Adrenal gland (tissue), 9 donors: ENCODE measurements at regions not wholly inside any gene's neighbourhood (a gene's known extent, or its start where the extent isn't known, plus 50 kb on each side); places are given as distances from the start of the nearest gene placed in this dataset.

Source experiments
- DNase-seq, 7 donors: peaks; one replicate each; pipeline ENCODE4 v3.0.0-alpha.2; 2019 to 2020
- H3K27ac ChIP-seq, 5 donors: fragments of 200-600 bp; sonication (generic) in 4 of 5; 1 replicate in 3 of 5; 2 replicates in 2 of 5; pipeline versions ENCODE4 v1.5.1 to v1.8.0; 2016 to 2020; ENCODE audit warnings: mild to moderate bottlenecking in 1 of 5
- H3K27me3 ChIP-seq: fragments of 200-600 bp; 2 replicates; pipeline ENCODE4 v1.8.0; 2021
- H3K36me3 ChIP-seq, 2 donors: fragments of 200-600 bp; replicated peaks in 1 of 2; 1 replicate in 1 of 2; 2 replicates in 1 of 2; pipeline versions ENCODE4 v1.5.1 to v1.8.0; 2018 to 2022
- H3K4me1 ChIP-seq, 2 donors: fragments of 200-600 bp; replicated peaks in 1 of 2; 1 replicate in 1 of 2; 2 replicates in 1 of 2; pipeline versions ENCODE4 v1.5.1 to v1.8.0; 2018 to 2021
- H3K4me3 ChIP-seq, 4 donors: fragments of 200-600 bp; sonication (generic) in 3 of 4; one replicate each; pipeline ENCODE4 v1.5.1; 2016 to 2018
- H3K9me3 ChIP-seq, 3 donors: fragments of 200-600 bp; sonication (generic) in 1 of 3; replicated peaks in 1 of 3; 1 replicate in 2 of 3; 2 replicates in 1 of 3; pipeline versions ENCODE4 v1.5.1 to v1.8.0; 2016 to 2021
- CTCF ChIP-seq, 6 experiments: fragments of 450-650 bp in 4 of 6; fragments of 200-600 bp in 2 of 6; sonication (generic) in 1 of 6; IDR thresholded peaks; 1 replicate in 5 of 6; 2 replicates in 1 of 6; pipeline versions ENCODE4 v1.5.1 to v1.8.0; 2016 to 2021; ENCODE audit warnings: antibody characterized with exemption in 6 of 6, mild to moderate bottlenecking in 2 of 6, moderate library complexity in 1 of 6
- POLR2A ChIP-seq, 2 donors: fragments of 450-650 bp; IDR thresholded peaks; one replicate each; pipeline ENCODE4 v1.6.1; 2017; ENCODE audit warnings: antibody characterized with exemption in 2 of 2, mild to moderate bottlenecking in 2 of 2, moderate library complexity in 1 of 2
- WGBS, 4 donors: extraction: QIAGEN DNeasy Blood & Tissue Kit in 2 of 4; methylation state at CpG; one replicate each; pipeline versions ENCODE4 v1.1.5 to v1.1.7; 2013 to 2017; 5-methylcytosine and 5-hydroxymethylcytosine counted together
- intact Hi-C, 2 donors: fragments of 100-400 bp; cut with DNase I; formaldehyde crosslinking; loops; one replicate each; pipeline versions ENCODE4 v1.14.1 to v1.15.0; 2022 to 2023
- donor health status: healthy with polysubstance abuse.
- donor health status: Bipolar disorder and iron deficiency.
- donor health status: DM: yes; HTN: yes; CAD: no.
- donor health status: DM: no; HTN: no; CAD: no.
- donor health status: DM: no; HTN: no; CAD: no.

GRCh38 chr5:91742550-91742949 is 359.4 kb upstream of the ARRDC3 start:
- Histone ChIP-seq H3K4me1 (no peaks in the 10 kb centered on the region), H3K9me3 (no peaks in the 10 kb centered on the region), H3K36me3 (no peaks in the 10 kb centered on the region), H3K27ac (no peak overlapping the region), H3K27me3 (no peaks in the 10 kb centered on the region), H3K4me3 (no peak overlapping the region)
- intact Hi-C loops: no loop called here
- TF ChIP-seq CTCF (IDR thresholded peaks at IDR 0.05) (no peak), POLR2A (IDR thresholded peaks at IDR 0.05) (no peak)
- DNase-seq: no peak
- 49 to 64% (median 58%) methylated on average over 3 of the region's 3 CpGs for WGBS, 4 donors

DNA sequence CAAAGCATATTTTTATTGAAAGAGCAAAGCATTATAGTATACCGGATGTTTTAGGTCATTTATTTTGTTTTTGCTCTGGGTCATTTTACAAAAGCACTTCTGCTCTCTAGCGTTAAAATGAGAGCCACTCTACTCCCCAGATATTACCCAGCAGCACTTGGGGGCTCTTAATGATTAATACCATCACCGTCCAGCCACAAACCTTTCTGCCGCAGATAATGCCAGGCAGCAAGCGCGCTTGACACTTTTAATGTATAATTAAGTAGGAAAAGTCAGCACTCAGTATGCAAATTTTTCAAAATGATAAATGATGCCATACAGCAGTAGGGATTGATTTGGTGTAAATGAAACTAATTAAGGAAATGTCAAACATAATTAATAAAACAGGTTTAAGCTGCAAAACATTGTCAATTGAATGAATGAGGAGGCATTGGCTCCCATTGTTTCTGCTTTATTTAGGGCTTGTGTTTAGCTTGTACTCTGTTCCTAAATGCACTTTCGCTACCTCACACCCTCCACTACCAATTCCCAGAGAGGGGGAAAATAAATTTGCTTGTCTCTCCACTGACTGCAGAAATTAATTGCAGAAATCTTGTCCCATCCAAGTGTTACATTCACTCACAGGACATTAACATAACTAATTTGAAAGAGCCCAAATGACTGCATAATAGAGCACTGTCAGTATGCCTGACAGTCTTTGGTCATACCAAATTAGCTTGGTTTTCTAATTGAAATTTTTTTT is 358.8 kb upstream of the ARRDC3 start:
- Histone ChIP-seq H3K4me3 (no peak overlapping the region), H3K36me3 (no peaks in the 10 kb centered on the region), H3K9me3 (no peaks in the 10 kb centered on the region), H3K27me3 (no peaks in the 10 kb centered on the region), H3K4me1 (no peaks in the 10 kb centered on the region), H3K27ac (no peak overlapping the region)
- TF ChIP-seq CTCF (IDR thresholded peaks at IDR 0.05) (no peak), POLR2A (IDR thresholded peaks at IDR 0.05) (no peak)
- no peak for DNase-seq
- intact Hi-C loops: no loop called here
- WGBS, 4 donors: 62 to 75% (median 72%) methylated on average over 7 of the region's 7 CpGs

DNA sequence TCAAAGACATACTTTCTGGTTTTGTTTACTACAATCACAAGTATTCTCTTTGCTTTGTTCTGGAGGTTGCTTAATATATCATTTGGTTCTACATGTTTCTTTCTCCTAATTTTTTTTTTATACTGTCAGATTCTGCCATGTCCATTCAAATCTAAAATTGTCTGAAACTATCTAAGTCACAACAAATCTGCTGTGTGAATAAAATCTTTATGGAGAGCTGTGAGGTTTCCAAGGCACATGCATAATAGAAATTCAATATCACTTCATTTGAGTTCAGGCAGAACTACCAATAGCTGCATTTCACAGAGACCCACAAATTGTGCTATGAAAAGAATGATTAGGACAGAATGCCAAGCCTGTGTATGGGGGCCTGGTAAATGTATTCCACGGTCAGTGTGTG is 346.9 kb upstream of the ARRDC3 start:
- no peak for DNase-seq
- TF ChIP-seq POLR2A (IDR thresholded peaks at IDR 0.05): no peak
- no peak for TF ChIP-seq CTCF (IDR thresholded peaks at IDR 0.05)
- Histone ChIP-seq H3K9me3 (no peaks in the 10 kb centered on the region), H3K36me3 (no peaks in the 10 kb centered on the region), H3K4me3 (no peak overlapping the region), H3K4me1 (no peaks in the 10 kb centered on the region), H3K27ac (no peak overlapping the region), H3K27me3 (no peaks in the 10 kb centered on the region)
- intact Hi-C loops: no loop called here
- 75 to 81% (median 78%) methylated on average over 1 of the region's 1 CpG for WGBS, 4 donors

DNA sequence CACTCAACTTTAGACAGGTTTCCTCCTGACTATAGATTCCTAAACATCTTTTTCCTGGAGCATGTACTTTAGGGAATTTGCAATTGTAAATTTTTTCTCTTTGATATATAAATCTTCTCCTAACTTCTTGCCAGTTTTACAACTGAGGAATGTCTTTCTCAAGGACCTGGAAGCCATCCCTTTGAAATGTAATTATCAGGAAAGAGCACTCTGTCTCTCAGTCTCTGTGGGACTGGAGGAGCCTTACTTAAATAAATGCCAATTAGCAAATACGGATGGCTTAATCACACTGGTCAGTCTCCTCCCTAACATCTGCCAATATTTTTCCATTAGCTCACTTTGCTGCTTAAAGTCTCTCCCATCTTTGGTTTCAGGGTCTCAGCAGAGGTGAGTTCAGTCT is 344.3 kb upstream of the ARRDC3 start:
- no peaks in the 10 kb centered on the region for H3K27me3 ChIP-seq
- H3K9me3 ChIP-seq: no peaks in the 10 kb centered on the region
- H3K4me3 ChIP-seq: no peak overlapping the region
- DNase-seq: no peak
- no peaks in the 10 kb centered on the region for H3K36me3 ChIP-seq
- 21 to 38% (median 22%) methylated on average over 1 of the region's 1 CpG for WGBS, 4 donors
- no peaks in the 10 kb centered on the region for H3K4me1 ChIP-seq
- intact Hi-C loops: no loop called here
- no peak overlapping the region for H3K27ac ChIP-seq
- TF ChIP-seq POLR2A (IDR thresholded peaks at IDR 0.05) (no peak), CTCF (IDR thresholded peaks at IDR 0.05) (no peak)
